ENCODE measurements at regions not wholly inside any gene's neighbourhood (a gene's known extent, or its start where the extent isn't known, plus 50 kb on each side); places are given as distances from the start of the nearest gene placed in this dataset.

DNA sequence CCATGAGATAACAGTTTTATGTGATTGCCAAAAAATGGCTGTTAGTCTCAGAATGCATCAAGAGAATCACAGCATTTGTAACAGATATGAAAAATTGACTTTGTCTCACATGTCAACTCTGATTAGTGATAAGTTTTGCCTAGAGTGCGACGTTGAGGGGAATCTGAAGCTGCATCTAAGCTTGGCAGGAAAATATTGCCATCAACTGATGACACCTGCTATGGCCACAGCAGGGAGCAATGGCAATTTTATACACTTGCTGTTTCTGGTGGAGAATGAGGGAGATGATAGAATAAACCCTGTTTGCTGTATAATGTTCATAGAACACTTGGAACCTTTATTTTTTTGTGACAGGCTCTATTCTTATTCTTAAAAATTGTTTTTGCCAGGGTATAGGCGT is 205.4 kb upstream of the GNPDA2 start:
- no peak overlapping the region for H3K27ac ChIP-seq (replicated peaks)
- no peak for DNase-seq (ENCODE audit: low read depth in 1 of 2, low spot score in 1 of 2)
- H3K4me3 ChIP-seq (replicated peaks; ENCODE audit: insufficient read depth, low read length): no peak overlapping the region
- H3K27me3 ChIP-seq (ENCODE audit: insufficient read depth, poor library complexity, severe bottlenecking): no peaks in the 10 kb centered on the region
- TF ChIP-seq GABPA (IDR thresholded peaks at IDR 0.05; ENCODE audit: low read depth): no peak
- TF ChIP-seq SPI1 (IDR thresholded peaks at IDR 0.05; ENCODE audit: borderline replicate concordance, low read depth): no peak
- TF ChIP-seq, protein P1, sequence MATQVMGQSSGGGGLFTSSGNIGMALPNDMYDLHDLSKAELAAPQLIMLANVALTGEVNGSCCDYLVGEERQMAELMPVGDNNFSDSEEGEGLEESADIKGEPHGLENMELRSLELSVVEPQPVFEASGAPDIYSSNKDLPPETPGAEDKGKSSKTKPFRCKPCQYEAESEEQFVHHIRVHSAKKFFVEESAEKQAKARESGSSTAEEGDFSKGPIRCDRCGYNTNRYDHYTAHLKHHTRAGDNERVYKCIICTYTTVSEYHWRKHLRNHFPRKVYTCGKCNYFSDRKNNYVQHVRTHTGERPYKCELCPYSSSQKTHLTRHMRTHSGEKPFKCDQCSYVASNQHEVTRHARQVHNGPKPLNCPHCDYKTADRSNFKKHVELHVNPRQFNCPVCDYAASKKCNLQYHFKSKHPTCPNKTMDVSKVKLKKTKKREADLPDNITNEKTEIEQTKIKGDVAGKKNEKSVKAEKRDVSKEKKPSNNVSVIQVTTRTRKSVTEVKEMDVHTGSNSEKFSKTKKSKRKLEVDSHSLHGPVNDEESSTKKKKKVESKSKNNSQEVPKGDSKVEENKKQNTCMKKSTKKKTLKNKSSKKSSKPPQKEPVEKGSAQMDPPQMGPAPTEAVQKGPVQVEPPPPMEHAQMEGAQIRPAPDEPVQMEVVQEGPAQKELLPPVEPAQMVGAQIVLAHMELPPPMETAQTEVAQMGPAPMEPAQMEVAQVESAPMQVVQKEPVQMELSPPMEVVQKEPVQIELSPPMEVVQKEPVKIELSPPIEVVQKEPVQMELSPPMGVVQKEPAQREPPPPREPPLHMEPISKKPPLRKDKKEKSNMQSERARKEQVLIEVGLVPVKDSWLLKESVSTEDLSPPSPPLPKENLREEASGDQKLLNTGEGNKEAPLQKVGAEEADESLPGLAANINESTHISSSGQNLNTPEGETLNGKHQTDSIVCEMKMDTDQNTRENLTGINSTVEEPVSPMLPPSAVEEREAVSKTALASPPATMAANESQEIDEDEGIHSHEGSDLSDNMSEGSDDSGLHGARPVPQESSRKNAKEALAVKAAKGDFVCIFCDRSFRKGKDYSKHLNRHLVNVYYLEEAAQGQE (IDR thresholded peaks at IDR 0.05; ENCODE audit: insufficient replicate concordance, low read depth): no peak
- TF ChIP-seq, protein P2, sequence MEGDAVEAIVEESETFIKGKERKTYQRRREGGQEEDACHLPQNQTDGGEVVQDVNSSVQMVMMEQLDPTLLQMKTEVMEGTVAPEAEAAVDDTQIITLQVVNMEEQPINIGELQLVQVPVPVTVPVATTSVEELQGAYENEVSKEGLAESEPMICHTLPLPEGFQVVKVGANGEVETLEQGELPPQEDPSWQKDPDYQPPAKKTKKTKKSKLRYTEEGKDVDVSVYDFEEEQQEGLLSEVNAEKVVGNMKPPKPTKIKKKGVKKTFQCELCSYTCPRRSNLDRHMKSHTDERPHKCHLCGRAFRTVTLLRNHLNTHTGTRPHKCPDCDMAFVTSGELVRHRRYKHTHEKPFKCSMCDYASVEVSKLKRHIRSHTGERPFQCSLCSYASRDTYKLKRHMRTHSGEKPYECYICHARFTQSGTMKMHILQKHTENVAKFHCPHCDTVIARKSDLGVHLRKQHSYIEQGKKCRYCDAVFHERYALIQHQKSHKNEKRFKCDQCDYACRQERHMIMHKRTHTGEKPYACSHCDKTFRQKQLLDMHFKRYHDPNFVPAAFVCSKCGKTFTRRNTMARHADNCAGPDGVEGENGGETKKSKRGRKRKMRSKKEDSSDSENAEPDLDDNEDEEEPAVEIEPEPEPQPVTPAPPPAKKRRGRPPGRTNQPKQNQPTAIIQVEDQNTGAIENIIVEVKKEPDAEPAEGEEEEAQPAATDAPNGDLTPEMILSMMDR (IDR thresholded peaks at IDR 0.05; ENCODE audit: insufficient read depth, low read length): no peak
- no peak for TF ChIP-seq POLR2AphosphoS5 (IDR thresholded peaks at IDR 0.05; ENCODE audit: low read depth)

DNA sequence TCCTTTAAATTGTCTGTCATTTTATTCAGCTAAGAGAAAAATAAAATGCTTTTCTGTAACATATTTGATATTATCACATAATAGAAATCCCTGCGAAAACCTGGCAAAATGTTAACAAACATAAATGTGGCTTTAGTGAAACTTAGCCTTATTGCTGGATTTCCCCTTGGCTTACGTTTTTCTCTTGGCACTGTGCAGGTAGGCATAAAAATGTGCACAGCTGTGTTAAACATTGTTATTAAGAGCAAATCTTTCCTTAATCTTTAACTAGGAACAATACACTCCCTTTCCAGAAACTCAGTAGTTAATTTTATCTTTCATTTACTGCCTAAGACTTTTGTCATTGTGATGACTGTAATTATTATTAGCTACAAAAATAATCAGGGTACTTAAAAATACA is 202.4 kb upstream of the GNPDA2 start:
- Histone ChIP-seq H3K4me3 (replicated peaks; ENCODE audit: insufficient read depth, low read length) (no peak overlapping the region), H3K27ac (replicated peaks) (no peak overlapping the region), H3K27me3 (ENCODE audit: insufficient read depth, poor library complexity, severe bottlenecking) (no peaks in the 10 kb centered on the region)
- DNase-seq (ENCODE audit: low read depth in 1 of 2, low spot score in 1 of 2): no peak
- TF ChIP-seq GABPA (IDR thresholded peaks at IDR 0.05; ENCODE audit: low read depth): no peak
- TF ChIP-seq SPI1 (IDR thresholded peaks at IDR 0.05; ENCODE audit: borderline replicate concordance, low read depth): no peak

DNA sequence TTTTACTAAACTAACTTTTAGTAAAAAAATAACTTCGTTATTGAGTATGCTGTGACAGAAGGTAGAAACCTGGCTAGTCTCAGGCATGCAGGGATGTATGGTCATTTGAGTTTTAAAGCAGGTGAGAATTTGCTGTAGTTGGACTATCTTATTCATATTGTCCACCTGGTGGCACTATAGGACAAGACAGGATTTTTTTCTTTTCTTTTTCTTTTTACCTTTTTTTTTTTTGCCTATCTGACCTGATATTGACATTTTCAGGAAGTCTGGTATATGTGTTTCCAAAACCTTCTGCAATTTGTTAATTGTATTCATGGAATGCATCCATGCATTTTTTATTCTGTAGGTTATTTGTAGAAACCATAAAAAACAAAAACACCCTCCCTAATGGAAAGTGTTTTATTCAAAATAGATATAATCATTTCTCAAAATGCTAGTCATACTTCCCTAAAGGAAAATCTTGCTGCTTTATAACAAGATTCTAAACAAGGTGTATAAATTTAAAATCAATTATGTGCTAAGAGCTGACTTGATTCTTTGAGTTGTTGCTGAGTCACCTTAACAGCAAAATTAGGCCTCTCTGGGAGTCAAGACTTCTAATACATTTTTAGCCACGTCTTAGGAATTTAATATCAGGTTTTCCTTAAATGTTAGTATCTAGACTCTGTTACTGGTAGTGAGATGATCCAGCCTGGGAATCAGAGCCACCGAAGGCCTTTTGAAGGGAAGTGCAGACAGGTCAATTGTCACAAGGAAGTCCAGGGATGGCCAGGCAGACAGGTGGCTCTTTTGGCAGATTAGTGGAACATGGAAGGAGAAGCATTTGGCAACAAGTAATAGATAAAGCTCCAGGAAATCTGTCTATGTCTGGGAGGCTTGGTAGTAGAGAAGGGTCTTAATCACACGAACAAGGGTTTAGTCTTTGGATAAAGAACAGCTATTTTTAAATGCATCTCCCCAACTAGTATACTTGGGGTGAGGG is 201.3 kb upstream of the GNPDA2 start:
- TF ChIP-seq, protein P1 (IDR thresholded peaks at IDR 0.05; ENCODE audit: insufficient replicate concordance, low read depth): no peak
- TF ChIP-seq GABPA (IDR thresholded peaks at IDR 0.05; ENCODE audit: low read depth): no peak
- TF ChIP-seq SPI1 (IDR thresholded peaks at IDR 0.05; ENCODE audit: borderline replicate concordance, low read depth): no peak
- TF ChIP-seq POLR2AphosphoS5 (IDR thresholded peaks at IDR 0.05; ENCODE audit: low read depth): no peak
- TF ChIP-seq, protein P2 (IDR thresholded peaks at IDR 0.05; ENCODE audit: insufficient read depth, low read length): no peak
- Histone ChIP-seq H3K4me3 (replicated peaks; ENCODE audit: insufficient read depth, low read length) (no peak overlapping the region), H3K27me3 (ENCODE audit: insufficient read depth, poor library complexity, severe bottlenecking) (no peaks in the 10 kb centered on the region), H3K27ac (replicated peaks) (no peak overlapping the region)
- DNase-seq (ENCODE audit: low read depth in 1 of 2, low spot score in 1 of 2): no peak

DNA sequence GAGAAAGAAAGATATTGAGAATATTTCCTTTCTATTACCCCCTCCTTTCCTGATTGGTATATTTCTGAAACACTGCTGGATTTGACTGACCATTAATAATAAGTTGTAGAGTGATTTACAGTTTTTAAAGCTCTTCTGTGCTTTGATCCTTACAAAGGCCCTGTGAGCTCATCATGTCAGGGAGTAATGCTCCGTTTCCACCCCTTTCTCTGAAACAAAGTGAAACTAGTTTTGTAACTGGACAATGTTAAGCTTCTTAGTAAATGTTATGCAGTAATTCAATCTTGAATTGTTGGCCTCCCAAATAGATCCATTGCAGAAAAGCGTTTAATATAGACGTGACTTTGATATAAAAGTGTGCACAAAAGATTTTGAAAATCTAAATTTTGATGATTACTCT is 190.1 kb upstream of the GNPDA2 start:
- Histone ChIP-seq H3K27me3 (ENCODE audit: insufficient read depth, poor library complexity, severe bottlenecking) (no peaks in the 10 kb centered on the region), H3K27ac (replicated peaks) (no peak overlapping the region), H3K4me3 (replicated peaks; ENCODE audit: insufficient read depth, low read length) (no peak overlapping the region)
- no peak for DNase-seq (ENCODE audit: low read depth in 1 of 2, low spot score in 1 of 2)
- TF ChIP-seq SPI1 (IDR thresholded peaks at IDR 0.05; ENCODE audit: borderline replicate concordance, low read depth) (no peak), GABPA (IDR thresholded peaks at IDR 0.05; ENCODE audit: low read depth) (no peak)
